ENCODE measurements at regions not wholly inside any gene's neighbourhood (a gene's known extent, or its start where the extent isn't known, plus 50 kb on each side); places are given as distances from the start of the nearest gene placed in this dataset.

DNA sequence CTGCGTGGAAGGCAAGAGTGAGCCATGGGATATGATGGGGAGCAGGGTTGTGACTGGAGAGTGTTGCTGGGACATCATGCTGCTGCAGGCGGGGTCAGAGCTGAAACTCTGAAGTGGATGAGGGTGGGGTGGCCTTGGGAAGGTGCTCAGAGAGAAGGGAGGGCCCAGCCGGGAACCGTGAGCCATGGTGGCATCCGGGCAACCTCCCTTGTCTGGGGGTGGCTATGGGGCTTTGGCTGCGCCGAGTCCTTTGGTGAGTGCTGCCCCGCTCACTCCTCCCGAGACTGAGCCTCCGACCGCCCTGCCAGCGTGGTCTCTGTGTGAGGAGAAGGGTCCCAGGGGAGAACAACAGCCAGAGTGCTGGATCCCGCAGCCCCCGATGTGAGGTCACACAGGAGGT is 632.0 kb downstream of the BRD1 start:
- Mint-ChIP-seq H3K9me3 (no peaks in the 10 kb centered on the region), H3K4me3 (no peak overlapping the region)

More for the DNA sequence above, 632.0 kb downstream of the BRD1 start:
- H3K36me3 ChIP-seq (ENCODE audit: insufficient read depth): no peaks in the 10 kb centered on the region
- no peaks in the 10 kb centered on the region for H3F3A ChIP-seq (replicated peaks; ENCODE audit: low read depth)
- Mint-ChIP-seq H3K4me1 (peaks cover 21% of the 10 kb centered on the region), H3K27ac (no peak overlapping the region), H3K27me3 (ENCODE audit: insufficient read depth, low read depth, poor library complexity) (peaks cover 12% of the 10 kb centered on the region), H3K36me3 (ENCODE audit: low read depth) (no peaks in the 10 kb centered on the region)
- H3K4me3 ChIP-seq: no peak overlapping the region
- TF ChIP-seq EZH2phosphoT487 (IDR thresholded peaks at IDR 0.05; ENCODE audit: unreplicated experiment) (no peak), EZH2 (IDR thresholded peaks at IDR 0.05; ENCODE audit: low read depth, unreplicated experiment) (no peak), CREB1 (CRISPR knock-in tag; IDR thresholded peaks at IDR 0.05; ENCODE audit: low read depth) (no peak), ZNF114 (CRISPR knock-in tag; IDR thresholded peaks at IDR 0.05) (no peak), ZNF331 (CRISPR knock-in tag; IDR thresholded peaks at IDR 0.05; ENCODE audit: low read depth) (no peak), JUNB (IDR thresholded peaks at IDR 0.05; ENCODE audit: unreplicated experiment) (no peak), POLR2AphosphoS5 (IDR thresholded peaks at IDR 0.05; ENCODE audit: low read depth) (no peak), CTCF (conservative IDR thresholded peaks at IDR 0.05; ENCODE audit: low read depth in 2 of 2) (no peak), STAT1 (IDR thresholded peaks at IDR 0.05; ENCODE audit: unreplicated experiment) (no peak), NANOG (IDR thresholded peaks at IDR 0.05; ENCODE audit: borderline replicate concordance) (no peak), ETS1 (IDR thresholded peaks at IDR 0.05) (no peak)
- TF ChIP-seq, protein P1, sequence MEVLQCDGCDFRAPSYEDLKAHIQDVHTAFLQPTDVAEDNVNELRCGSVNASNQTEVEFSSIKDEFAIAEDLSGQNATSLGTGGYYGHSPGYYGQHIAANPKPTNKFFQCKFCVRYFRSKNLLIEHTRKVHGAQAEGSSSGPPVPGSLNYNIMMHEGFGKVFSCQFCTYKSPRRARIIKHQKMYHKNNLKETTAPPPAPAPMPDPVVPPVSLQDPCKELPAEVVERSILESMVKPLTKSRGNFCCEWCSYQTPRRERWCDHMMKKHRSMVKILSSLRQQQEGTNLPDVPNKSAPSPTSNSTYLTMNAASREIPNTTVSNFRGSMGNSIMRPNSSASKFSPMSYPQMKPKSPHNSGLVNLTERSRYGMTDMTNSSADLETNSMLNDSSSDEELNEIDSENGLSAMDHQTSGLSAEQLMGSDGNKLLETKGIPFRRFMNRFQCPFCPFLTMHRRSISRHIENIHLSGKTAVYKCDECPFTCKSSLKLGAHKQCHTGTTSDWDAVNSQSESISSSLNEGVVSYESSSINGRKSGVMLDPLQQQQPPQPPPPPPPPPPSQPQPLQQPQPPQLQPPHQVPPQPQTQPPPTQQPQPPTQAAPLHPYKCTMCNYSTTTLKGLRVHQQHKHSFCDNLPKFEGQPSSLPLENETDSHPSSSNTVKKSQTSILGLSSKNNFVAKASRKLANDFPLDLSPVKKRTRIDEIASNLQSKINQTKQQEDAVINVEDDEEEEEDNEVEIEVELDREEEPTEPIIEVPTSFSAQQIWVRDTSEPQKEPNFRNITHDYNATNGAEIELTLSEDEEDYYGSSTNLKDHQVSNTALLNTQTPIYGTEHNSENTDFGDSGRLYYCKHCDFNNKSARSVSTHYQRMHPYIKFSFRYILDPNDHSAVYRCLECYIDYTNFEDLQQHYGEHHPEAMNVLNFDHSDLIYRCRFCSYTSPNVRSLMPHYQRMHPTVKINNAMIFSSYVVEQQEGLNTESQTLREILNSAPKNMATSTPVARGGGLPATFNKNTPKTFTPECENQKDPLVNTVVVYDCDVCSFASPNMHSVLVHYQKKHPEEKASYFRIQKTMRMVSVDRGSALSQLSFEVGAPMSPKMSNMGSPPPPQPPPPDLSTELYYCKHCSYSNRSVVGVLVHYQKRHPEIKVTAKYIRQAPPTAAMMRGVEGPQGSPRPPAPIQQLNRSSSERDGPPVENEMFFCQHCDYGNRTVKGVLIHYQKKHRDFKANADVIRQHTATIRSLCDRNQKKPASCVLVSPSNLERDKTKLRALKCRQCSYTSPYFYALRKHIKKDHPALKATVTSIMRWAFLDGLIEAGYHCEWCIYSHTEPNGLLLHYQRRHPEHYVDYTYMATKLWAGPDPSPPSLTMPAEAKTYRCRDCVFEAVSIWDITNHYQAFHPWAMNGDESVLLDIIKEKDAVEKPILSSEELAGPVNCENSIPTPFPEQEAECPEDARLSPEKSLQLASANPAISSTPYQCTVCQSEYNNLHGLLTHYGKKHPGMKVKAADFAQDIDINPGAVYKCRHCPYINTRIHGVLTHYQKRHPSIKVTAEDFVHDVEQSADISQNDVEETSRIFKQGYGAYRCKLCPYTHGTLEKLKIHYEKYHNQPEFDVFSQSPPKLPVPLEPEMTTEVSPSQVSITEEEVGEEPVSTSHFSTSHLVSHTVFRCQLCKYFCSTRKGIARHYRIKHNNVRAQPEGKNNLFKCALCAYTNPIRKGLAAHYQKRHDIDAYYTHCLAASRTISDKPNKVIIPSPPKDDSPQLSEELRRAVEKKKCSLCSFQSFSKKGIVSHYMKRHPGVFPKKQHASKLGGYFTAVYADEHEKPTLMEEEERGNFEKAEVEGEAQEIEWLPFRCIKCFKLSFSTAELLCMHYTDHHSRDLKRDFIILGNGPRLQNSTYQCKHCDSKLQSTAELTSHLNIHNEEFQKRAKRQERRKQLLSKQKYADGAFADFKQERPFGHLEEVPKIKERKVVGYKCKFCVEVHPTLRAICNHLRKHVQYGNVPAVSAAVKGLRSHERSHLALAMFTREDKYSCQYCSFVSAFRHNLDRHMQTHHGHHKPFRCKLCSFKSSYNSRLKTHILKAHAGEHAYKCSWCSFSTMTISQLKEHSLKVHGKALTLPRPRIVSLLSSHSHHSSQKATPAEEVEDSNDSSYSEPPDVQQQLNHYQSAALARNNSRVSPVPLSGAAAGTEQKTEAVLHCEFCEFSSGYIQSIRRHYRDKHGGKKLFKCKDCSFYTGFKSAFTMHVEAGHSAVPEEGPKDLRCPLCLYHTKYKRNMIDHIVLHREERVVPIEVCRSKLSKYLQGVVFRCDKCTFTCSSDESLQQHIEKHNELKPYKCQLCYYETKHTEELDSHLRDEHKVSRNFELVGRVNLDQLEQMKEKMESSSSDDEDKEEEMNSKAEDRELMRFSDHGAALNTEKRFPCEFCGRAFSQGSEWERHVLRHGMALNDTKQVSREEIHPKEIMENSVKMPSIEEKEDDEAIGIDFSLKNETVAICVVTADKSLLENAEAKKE (CRISPR knock-in tag; IDR thresholded peaks at IDR 0.05): no peak
- TF ChIP-seq, protein P2, sequence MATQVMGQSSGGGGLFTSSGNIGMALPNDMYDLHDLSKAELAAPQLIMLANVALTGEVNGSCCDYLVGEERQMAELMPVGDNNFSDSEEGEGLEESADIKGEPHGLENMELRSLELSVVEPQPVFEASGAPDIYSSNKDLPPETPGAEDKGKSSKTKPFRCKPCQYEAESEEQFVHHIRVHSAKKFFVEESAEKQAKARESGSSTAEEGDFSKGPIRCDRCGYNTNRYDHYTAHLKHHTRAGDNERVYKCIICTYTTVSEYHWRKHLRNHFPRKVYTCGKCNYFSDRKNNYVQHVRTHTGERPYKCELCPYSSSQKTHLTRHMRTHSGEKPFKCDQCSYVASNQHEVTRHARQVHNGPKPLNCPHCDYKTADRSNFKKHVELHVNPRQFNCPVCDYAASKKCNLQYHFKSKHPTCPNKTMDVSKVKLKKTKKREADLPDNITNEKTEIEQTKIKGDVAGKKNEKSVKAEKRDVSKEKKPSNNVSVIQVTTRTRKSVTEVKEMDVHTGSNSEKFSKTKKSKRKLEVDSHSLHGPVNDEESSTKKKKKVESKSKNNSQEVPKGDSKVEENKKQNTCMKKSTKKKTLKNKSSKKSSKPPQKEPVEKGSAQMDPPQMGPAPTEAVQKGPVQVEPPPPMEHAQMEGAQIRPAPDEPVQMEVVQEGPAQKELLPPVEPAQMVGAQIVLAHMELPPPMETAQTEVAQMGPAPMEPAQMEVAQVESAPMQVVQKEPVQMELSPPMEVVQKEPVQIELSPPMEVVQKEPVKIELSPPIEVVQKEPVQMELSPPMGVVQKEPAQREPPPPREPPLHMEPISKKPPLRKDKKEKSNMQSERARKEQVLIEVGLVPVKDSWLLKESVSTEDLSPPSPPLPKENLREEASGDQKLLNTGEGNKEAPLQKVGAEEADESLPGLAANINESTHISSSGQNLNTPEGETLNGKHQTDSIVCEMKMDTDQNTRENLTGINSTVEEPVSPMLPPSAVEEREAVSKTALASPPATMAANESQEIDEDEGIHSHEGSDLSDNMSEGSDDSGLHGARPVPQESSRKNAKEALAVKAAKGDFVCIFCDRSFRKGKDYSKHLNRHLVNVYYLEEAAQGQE (IDR thresholded peaks at IDR 0.05; ENCODE audit: unreplicated experiment): no peak
- no peaks in the 10 kb centered on the region for H4K20me1 ChIP-seq (replicated peaks; ENCODE audit: insufficient read depth)
- H3K9me2 ChIP-seq (ENCODE audit: insufficient read depth): no peaks in the 10 kb centered on the region
- DNase-seq (ENCODE audit: low spot score): no peak
- no peak for ATAC-seq
- H3K27me3 ChIP-seq (ENCODE audit: insufficient read depth): no peaks in the 10 kb centered on the region
- H2AFZ ChIP-seq: no peak overlapping the region
- H3K4me2 ChIP-seq: no peak overlapping the region
- H3K27ac ChIP-seq (ENCODE audit: low read depth): no peak overlapping the region
- H3K79me2 ChIP-seq (replicated peaks; ENCODE audit: insufficient read depth): no peaks in the 10 kb centered on the region
- no peaks in the 10 kb centered on the region for H3K4me1 ChIP-seq (ENCODE audit: insufficient read depth)

Data from GM23338 (cell line).